ENCODE measurements at regions not wholly inside any gene's neighbourhood (a gene's known extent, or its start where the extent isn't known, plus 50 kb on each side); places are given as distances from the start of the nearest gene placed in this dataset.

DNA sequence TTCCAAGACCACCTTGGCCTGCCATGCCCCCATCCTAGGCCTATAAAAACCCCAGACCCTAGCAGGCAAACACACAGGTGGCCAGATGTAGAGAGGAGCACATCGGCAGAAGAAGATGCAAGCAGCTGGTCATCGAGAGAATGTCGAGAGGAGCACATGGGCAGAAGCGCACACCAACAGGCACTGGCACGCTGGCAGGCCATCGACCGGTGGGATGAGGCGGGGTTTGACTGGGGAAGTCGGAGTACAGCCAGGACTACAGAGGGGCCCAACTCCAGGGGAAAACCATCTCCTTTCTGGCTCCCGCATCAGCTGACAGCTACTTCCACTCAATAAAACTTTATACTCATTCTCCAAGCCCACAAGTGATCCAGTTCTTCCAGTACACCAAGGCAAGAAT, 283.1 kb upstream of the RGMB start:
- peaks cover 3% of the 10 kb centered on the region for H3K27me3 Mint-ChIP-seq (ENCODE audit: low read depth)
- H3K9me3 Mint-ChIP-seq = peaks cover 32% of the 10 kb centered on the region
- no peak overlapping the region for H3K4me3 Mint-ChIP-seq
- TF ChIP-seq, protein P1, sequence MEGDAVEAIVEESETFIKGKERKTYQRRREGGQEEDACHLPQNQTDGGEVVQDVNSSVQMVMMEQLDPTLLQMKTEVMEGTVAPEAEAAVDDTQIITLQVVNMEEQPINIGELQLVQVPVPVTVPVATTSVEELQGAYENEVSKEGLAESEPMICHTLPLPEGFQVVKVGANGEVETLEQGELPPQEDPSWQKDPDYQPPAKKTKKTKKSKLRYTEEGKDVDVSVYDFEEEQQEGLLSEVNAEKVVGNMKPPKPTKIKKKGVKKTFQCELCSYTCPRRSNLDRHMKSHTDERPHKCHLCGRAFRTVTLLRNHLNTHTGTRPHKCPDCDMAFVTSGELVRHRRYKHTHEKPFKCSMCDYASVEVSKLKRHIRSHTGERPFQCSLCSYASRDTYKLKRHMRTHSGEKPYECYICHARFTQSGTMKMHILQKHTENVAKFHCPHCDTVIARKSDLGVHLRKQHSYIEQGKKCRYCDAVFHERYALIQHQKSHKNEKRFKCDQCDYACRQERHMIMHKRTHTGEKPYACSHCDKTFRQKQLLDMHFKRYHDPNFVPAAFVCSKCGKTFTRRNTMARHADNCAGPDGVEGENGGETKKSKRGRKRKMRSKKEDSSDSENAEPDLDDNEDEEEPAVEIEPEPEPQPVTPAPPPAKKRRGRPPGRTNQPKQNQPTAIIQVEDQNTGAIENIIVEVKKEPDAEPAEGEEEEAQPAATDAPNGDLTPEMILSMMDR (IDR thresholded peaks at IDR 0.05; ENCODE audit: unreplicated experiment in 3 of 3) = no peak
- H3K27ac Mint-ChIP-seq = no peak overlapping the region
- no peaks in the 10 kb centered on the region for H3K36me3 Mint-ChIP-seq (ENCODE audit: low read depth)
- H3K4me1 Mint-ChIP-seq = no peaks in the 10 kb centered on the region

DNA sequence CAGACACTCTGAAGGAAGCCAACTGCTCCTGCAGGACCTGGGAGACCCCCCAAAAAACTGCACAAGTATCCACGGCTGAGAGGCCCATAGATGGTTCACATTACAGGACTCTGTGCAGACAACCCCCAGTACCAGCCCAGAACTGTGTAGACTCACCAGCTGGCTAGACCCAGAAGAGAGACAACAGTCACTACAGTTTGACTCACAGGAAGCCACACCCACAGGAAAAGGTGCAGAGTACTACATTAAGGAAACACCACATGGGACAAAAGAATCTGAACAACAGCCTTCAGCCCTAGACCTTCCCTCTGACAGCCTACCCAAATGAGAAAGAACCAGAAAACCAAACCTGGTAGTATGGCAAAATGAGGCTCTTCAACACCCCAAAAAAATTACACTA, 281.2 kb upstream of the RGMB start:
- Mint-ChIP-seq H3K27ac (no peak overlapping the region), H3K4me3 (no peak overlapping the region), H3K27me3 (ENCODE audit: low read depth) (peaks cover 3% of the 10 kb centered on the region), H3K4me1 (no peaks in the 10 kb centered on the region), H3K36me3 (ENCODE audit: low read depth) (no peaks in the 10 kb centered on the region), H3K9me3 (peaks cover 32% of the 10 kb centered on the region)
- TF ChIP-seq, protein P1 (IDR thresholded peaks at IDR 0.05; ENCODE audit: unreplicated experiment in 3 of 3) = no peak

DNA sequence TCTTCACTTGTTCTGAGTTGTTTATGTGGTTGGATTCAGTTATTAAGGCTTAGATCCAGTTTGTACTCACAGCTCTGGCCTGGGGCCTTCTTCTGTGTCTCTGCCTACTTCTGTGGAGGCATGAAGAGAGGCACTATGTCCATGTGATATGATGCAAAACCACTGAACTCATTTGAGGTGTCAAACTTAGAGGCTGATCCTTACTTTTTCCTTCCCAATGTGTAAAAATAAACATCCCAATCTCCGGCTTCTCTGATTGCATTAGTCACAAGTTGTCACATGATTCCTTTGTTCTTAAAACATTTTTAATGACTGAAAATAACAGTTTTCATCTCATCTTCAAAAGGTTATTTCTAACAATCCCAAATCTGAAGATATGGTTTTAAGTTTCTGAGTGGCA, 276.0 kb upstream of the RGMB start:
- Mint-ChIP-seq H3K4me1 (no peaks in the 10 kb centered on the region), H3K27me3 (ENCODE audit: low read depth) (no peaks in the 10 kb centered on the region), H3K4me3 (no peak overlapping the region), H3K9me3 (peaks cover 19% of the 10 kb centered on the region), H3K36me3 (ENCODE audit: low read depth) (no peaks in the 10 kb centered on the region), H3K27ac (no peak overlapping the region)
- TF ChIP-seq, protein P1 (IDR thresholded peaks at IDR 0.05; ENCODE audit: unreplicated experiment in 3 of 3) = no peak

DNA sequence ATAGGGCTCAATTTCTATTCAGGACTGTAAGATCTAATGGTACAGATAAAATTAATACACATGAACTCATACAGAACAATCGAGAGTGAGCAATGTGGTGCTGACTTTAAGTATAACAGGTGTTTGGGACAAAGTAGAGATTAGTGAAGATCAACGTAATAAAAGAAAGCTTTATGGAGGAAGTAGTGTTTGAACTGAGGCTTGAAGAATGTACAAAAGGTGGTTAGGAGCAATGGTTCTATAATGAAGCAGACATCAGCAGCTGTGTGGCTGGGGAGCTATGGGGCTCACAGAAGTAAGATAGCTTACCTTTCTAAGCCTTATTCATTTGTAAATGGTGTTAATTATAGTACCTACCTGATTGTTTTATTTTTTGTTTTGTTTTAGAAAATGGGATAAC, 275.4 kb upstream of the RGMB start:
- no peaks in the 10 kb centered on the region for H3K4me1 Mint-ChIP-seq
- no peaks in the 10 kb centered on the region for H3K36me3 Mint-ChIP-seq (ENCODE audit: low read depth)
- H3K4me3 Mint-ChIP-seq = no peak overlapping the region
- TF ChIP-seq, protein P1 (IDR thresholded peaks at IDR 0.05; ENCODE audit: unreplicated experiment in 3 of 3) = no peak
- peaks cover 17% of the 10 kb centered on the region for H3K9me3 Mint-ChIP-seq
- H3K27me3 Mint-ChIP-seq (ENCODE audit: low read depth) = no peaks in the 10 kb centered on the region
- H3K27ac Mint-ChIP-seq = no peak overlapping the region

DNA sequence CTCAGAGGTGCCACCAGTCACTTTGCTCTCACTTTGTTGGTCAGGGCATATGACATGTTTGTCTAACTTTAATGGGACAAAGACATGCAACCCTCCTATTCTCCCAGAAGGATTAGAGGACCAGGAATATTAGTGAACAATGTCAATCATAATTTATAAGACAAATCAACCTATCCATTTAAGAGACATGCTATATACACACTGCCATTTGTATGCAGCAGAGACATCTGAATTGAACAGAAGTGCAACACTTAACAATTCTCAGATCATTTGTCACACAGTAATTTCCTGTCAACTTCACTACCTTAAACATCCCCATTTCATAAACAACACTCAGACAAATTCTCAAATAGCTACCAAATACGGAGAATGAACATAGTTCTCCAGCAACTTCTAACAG, 273.6 kb upstream of the RGMB start:
- Mint-ChIP-seq H3K27me3 (ENCODE audit: low read depth) (no peaks in the 10 kb centered on the region), H3K4me3 (no peak overlapping the region), H3K4me1 (no peaks in the 10 kb centered on the region), H3K27ac (no peak overlapping the region), H3K9me3 (peaks cover 4% of the 10 kb centered on the region), H3K36me3 (ENCODE audit: low read depth) (no peaks in the 10 kb centered on the region)
- TF ChIP-seq, protein P1 (IDR thresholded peaks at IDR 0.05; ENCODE audit: unreplicated experiment in 3 of 3) = no peak

DNA sequence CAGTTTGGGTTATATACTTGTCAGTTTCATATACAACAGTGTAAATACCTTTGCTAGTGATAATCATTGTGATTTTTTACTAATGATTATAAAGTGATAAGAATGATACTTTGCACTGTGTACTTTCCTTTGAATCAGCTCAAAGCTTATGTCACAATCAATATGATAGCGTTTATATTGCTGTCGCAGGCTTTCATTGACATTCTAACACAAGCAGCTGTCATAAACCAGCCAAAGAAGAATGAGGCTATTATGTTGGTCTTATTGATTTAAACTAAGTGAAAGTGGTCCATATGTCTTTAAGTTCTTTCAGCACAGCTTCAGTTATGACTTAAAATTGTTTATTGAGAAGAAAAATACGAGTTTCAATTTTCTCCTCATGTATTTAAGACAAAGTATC, 272.7 kb upstream of the RGMB start:
- Mint-ChIP-seq H3K4me3 (no peak overlapping the region), H3K9me3 (no peaks in the 10 kb centered on the region), H3K4me1 (no peaks in the 10 kb centered on the region), H3K27ac (no peak overlapping the region), H3K27me3 (ENCODE audit: low read depth) (no peaks in the 10 kb centered on the region), H3K36me3 (ENCODE audit: low read depth) (no peaks in the 10 kb centered on the region)
- TF ChIP-seq, protein P1 (IDR thresholded peaks at IDR 0.05; ENCODE audit: unreplicated experiment in 3 of 3) = no peak
